GM12872 (cell line): ENCODE measurements at regions not wholly inside any gene's neighbourhood (a gene's known extent, or its start where the extent isn't known, plus 50 kb on each side); places are given as distances from the start of the nearest gene placed in this dataset.

Source experiments
- CTCF ChIP-seq: IDR thresholded peaks from 3 replicates; pipeline ENCODE4 v1.5.1; 2011; ENCODE audit warnings: low read depth, mild to moderate bottlenecking, low read length, moderate library complexity; ENCODE audit not compliant: insufficient read depth

GRCh38 chr20:19815553-19815991 lies 57.5 kb downstream of the RIN2 start:
- no peak for TF ChIP-seq CTCF

DNA sequence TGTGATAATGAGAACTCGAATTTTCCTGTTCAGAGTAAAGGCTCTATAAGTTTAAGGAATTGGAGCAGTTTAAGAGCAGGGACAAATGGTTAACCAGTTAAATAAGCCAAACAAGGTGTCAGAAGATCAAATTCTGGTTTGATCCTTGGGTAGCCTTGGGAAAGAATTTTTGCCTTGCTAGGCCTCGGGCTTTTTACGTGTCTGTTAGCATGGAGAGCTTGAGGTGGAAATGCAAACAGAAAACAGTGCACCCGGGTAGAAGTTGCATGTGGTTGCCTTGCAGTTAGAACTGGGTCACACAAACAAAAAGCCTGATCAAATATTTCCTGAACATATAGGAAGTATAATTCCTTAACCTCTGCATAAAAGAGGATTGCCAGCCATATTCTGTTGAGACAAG lies 58.3 kb downstream of the RIN2 start:
- TF ChIP-seq CTCF = no peak

DNA sequence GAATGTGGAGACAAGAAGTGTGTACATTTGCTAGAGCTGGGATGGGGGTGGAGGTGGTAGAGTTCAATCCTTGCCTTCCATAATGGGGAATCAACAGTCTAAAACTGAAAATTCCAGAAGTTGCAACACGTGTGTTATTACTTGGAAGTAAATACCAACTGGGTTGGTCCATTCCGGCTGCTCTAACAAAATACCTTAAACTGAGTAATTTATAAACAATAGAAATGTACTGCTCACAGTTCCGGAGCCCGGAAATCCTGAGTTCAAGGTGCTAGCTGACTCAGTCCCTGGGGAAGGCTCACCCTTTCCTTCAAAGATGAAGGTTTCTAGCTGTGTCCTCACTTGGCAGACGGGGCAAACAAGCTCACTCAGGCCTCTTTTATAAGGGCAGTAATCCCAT lies 59.0 kb downstream of the RIN2 start:
- TF ChIP-seq CTCF = no peak

- no peak for TF ChIP-seq CTCF
These were observed 61.1 kb downstream of the RIN2 start for GRCh38 chr20:19819149-19819548.

DNA sequence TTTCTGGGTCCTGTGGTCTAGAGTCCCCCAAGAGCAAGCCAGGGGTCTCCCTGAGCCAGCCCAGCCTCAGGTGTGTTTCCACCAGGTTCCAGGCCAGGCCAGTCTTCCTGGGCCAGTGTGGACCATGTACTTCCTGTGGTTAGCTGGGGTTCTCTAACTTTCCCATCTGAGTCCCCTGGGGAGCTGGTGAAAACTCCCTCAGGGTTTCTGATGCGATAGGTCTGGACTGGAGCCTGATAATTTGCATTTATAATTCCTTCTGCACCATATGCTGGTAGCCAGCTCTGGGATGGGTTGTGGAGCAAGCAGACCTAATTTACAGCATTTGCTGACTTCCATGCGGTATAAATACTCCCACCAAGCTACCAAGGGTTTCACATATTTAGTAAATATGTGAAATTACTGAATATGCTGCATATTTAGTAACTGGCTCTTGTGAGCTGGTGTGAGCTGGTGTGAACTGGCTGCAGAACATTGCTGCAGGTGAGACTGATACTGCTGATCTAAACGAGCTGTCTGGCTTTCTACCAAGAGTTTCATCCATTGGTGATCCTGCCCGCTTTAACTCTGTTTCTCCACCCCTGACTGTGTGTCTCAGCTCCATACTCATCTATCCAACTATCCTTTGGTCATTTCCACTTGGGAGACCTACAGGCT lies 62.6 kb downstream of the RIN2 start:
- no peak for TF ChIP-seq CTCF

GRCh38 chr20:19821606-19822005 lies 63.5 kb downstream of the RIN2 start:
- TF ChIP-seq CTCF = no peak

- TF ChIP-seq CTCF = no peak
These were observed 65.2 kb downstream of the RIN2 start for GRCh38 chr20:19823216-19823615.

- TF ChIP-seq CTCF = no peak
These were observed 65.9 kb downstream of the RIN2 start for GRCh38 chr20:19823971-19824370.
